ENCODE measurements at regions not wholly inside any gene's neighbourhood (a gene's known extent, or its start where the extent isn't known, plus 50 kb on each side); places are given as distances from the start of the nearest gene placed in this dataset.

GRCh38 chr3:66140106-66140505, 80.7 kb upstream of the SLC25A26 start:
- intact Hi-C loops (cut with micrococcal nuclease; ENCODE audit: unreplicated experiment) = no loop called here

GRCh38 chr3:66139415-66139814, 81.4 kb upstream of the SLC25A26 start:
- Histone ChIP-seq H3K27me3 (ENCODE audit: control insufficient read depth, insufficient read depth, low read length) (no peaks in the 10 kb centered on the region), H3K4me1 (ENCODE audit: control insufficient read depth, insufficient read depth, low read length) (no peaks in the 10 kb centered on the region), H3K9me3 (ENCODE audit: control insufficient read depth, insufficient read depth, low read depth, low read length) (no peaks in the 10 kb centered on the region), H3K4me3 (ENCODE audit: low read depth in 2 of 2, low read length in 2 of 2) (no peak overlapping the region), H3K27ac (ENCODE audit: low read length) (no peak overlapping the region), H3K36me3 (ENCODE audit: control insufficient read depth, insufficient read depth, low read length) (no peaks in the 10 kb centered on the region)
- TF ChIP-seq TCF7L2 (IDR thresholded peaks at IDR 0.05; ENCODE audit: low read depth, low read length) = no peak
- TF ChIP-seq REST (IDR thresholded peaks at IDR 0.05; ENCODE audit: insufficient read depth in 1 of 2, low read depth in 2 of 2, low read length in 1 of 2) = no peak
- TF ChIP-seq CTCF (IDR thresholded peaks at IDR 0.05) = no peak
- no peak for TF ChIP-seq POLR2AphosphoS5 (IDR thresholded peaks at IDR 0.05; ENCODE audit: low read depth, low read length)
- no peak for TF ChIP-seq SIN3A (IDR thresholded peaks at IDR 0.05; ENCODE audit: borderline replicate concordance, insufficient read depth, low read depth, low read length)
- no peak for DNase-seq (ENCODE audit: low read depth, low spot score)
- intact Hi-C loops (cut with micrococcal nuclease; ENCODE audit: unreplicated experiment) = no loop called here
- CTCF ChIA-PET = no interaction called here
- no TSS peak for BruUV-seq (replicated peaks)
- ATAC-seq = no peak
- POLR2A ChIA-PET = no interaction called here
- in situ Hi-C loops (cut with HindIII; ENCODE audit: low pct_unique_long_range_greater_than_20kb, low sequenced_read_pairs) = no loop called here

More at GRCh38 chr3:66140106-66140505, 80.7 kb upstream of the SLC25A26 start:
- H3K27ac ChIP-seq (ENCODE audit: low read length) = no peak overlapping the region
- TF ChIP-seq TCF7L2 (IDR thresholded peaks at IDR 0.05; ENCODE audit: low read depth, low read length) = no peak
- TF ChIP-seq CTCF (IDR thresholded peaks at IDR 0.05) = no peak
- TF ChIP-seq REST (IDR thresholded peaks at IDR 0.05; ENCODE audit: insufficient read depth in 1 of 2, low read depth in 2 of 2, low read length in 1 of 2) = no peak
- TF ChIP-seq POLR2AphosphoS5 (IDR thresholded peaks at IDR 0.05; ENCODE audit: low read depth, low read length) = no peak
- TF ChIP-seq SIN3A (IDR thresholded peaks at IDR 0.05; ENCODE audit: borderline replicate concordance, insufficient read depth, low read depth, low read length) = no peak
- no peaks in the 10 kb centered on the region for H3K27me3 ChIP-seq (ENCODE audit: control insufficient read depth, insufficient read depth, low read length)
- DNase-seq (ENCODE audit: low read depth, low spot score) (no peak), ATAC-seq (no peak)
- H3K9me3 ChIP-seq (ENCODE audit: control insufficient read depth, insufficient read depth, low read depth, low read length) = no peaks in the 10 kb centered on the region
- BruUV-seq (replicated peaks) = no TSS peak
- in situ Hi-C loops (cut with HindIII; ENCODE audit: low pct_unique_long_range_greater_than_20kb, low sequenced_read_pairs) = no loop called here
- H3K4me1 ChIP-seq (ENCODE audit: control insufficient read depth, insufficient read depth, low read length) = no peaks in the 10 kb centered on the region
- POLR2A ChIA-PET = no interaction called here
- no peak overlapping the region for H3K4me3 ChIP-seq (ENCODE audit: low read depth in 2 of 2, low read length in 2 of 2)
- no peaks in the 10 kb centered on the region for H3K36me3 ChIP-seq (ENCODE audit: control insufficient read depth, insufficient read depth, low read length)
- CTCF ChIA-PET = no interaction called here
